ENCODE measurements at regions not wholly inside any gene's neighbourhood (a gene's known extent, or its start where the extent isn't known, plus 50 kb on each side); places are given as distances from the start of the nearest gene placed in this dataset.

DNA sequence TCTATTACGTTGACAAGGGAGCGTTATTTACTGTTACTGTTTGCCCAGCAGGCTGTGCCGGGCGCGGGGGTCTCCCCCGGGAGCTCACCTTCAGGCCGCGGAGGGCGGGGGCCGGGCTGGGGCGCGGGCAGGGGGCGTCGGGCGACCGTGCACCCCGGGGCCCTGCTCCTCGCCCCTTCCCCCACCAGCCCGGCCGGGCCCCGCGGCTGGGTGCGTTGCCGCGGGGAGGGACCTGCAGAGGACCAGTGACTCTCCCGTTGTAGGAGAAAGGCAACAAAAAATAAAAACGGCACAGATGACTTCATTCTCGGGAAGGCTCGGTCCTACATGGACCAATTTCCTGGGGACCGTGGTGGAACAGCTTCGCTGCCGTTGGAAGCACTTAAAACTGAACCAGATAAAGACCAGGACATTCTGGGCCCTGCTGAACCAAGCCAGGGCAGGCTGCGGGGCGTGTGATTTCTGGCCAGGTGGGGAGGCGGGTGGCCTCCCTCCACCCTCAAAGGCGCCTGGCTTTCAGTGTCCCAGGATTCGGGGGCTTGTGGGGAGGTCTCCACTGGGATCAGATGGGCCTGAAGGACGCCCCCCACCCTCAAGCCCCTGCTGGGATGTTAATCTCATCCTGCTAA lies 57.4 kb downstream of the IGLL1 start:
- DNase-seq (ENCODE audit: low read depth in 2 of 3, low spot score in 2 of 3) = peak in 2 of 3 donors; percentile 25 to 44

DNA sequence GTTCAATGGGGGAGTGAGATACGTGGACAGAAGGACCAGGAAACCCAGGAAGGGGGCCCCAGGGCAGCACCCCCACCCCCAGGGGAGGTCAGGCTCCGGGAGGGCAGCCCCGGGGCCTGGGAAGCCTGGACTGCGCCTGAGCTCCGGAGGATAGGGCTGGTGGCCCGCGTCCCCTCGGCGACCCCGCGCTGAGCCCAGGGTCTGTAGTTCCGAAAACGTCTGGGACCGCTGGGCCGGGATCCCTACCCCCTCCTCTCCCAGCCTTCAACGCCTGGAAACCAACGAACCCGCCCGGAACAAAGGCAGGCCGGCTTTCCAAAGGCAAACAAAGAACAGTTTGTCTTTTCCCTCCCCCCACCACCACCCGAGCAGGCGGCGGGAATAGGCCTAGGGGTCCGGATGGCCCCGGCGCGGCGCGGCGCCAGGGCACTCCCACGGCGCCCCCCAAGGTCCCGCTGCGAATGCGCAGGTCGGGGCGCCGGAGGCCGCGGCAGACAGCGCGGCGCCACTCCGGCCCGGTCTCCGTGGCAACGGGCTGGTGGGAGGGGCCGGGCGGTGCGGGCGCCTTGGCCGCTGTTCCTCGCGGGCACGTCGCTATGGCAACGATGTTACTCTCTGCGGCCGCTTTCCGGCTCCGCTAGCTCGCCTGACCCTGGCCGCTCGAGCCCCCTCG lies 58.5 kb downstream of the IGLL1 start:
- peak; percentile 32 to 94 (median 93) for DNase-seq (ENCODE audit: low read depth in 2 of 3, low spot score in 2 of 3)

DNA sequence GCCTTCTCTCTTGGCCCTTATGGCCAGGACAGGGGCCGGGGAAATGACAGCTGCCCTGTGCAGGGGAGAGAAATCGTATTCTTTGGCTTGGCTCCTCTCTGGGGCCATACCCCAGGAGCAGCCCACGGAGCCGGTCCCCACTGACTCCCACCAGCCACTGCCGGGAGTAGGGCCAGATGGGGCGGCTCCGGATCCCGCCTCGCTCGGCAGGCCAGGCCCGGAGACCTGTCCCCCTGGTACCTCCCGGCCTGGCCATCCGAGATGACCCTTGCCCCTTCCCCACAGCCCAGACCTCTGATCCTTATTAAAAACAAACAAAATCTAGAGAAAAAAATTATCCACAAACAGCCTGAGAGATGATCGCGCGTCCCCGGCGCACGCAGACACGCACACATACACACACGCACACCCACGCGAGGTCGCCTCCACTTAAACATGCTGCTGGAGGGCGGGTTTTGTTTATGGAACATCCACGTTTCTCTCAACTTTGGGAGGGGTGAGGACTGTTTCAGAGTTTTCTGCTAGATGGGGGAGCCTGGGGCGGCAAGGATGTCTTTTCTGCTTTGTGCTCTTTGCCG lies 59.1 kb downstream of the IGLL1 start:
- DNase-seq (ENCODE audit: low read depth in 2 of 3, low spot score in 2 of 3) = peak in 2 of 3 donors; percentile 19 to 37

DNA sequence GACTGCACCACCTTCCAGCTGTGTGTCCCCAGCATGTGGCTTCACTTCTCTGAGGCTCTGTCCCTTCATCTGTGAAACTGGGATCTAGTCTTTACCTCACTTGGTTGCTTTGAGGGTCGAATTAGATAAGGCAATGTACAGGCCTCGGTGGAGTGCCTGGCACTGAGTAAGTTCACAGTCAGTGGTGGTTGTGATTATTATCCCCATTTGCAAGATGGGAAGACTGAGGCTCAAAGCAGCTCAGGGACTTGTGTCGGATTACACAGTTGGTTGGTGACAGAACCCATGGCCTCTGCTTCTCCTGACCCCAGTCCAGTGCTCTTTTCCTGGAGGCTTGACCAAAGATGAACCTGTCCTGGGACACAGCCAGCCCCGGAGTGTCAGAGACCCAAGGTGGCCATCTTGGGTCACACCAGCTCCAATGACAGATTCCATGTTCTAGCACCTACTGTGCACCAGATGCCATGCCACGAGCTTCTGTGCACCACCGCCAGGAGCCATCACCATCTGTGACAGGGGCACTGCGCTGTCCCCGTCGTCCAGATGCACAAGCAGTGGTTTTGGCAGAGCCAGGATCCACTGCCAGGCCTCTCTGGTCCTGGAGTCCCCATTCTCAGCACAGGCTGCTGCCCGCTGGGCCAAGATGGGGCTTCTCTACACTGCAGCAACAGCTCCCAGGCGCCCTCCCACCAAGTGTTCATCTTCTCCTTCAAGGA lies 60.5 kb downstream of the IGLL1 start:
- DNase-seq (ENCODE audit: low read depth in 2 of 3, low spot score in 2 of 3) = no peak

DNA sequence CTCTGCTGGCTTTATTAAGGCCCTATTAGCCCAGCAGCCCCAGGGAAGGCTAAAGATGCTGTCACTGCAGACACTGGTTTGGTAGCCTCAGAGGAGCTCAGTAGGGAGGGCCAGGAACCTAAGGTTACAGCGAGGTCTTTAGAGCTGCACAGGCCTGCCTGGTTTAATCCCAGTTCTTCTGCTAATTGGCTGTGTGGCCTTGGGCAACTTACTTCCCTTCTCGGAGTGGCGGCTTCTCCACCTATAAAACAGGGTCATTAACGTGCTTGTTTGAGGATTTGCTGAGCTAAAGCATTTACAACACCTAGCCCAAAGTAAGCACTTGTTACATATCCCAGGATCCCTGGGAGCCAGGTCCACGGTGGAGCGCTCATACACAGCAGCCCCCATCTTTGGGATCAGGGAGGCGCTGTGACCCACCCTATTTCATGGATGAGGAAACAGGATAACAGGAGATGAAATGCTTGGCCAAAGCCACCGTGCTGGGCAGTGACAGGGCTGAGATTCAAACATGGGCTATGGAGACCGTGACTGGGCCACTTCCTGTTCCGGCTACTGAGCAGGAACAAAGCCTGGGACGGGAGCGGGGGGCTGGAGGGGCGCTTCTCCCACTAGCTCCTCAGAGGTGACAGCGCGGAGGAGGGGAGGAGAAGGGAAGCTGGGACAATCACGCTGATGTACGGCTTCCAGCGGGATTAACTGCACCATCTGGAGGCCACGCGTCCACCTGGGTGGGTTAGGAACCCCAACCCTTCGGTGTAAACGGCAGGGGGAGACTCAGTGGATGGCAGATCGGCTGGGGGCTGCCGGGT lies 61.5 kb downstream of the IGLL1 start:
- DNase-seq (ENCODE audit: low read depth in 2 of 3, low spot score in 2 of 3) = no peak

DNA sequence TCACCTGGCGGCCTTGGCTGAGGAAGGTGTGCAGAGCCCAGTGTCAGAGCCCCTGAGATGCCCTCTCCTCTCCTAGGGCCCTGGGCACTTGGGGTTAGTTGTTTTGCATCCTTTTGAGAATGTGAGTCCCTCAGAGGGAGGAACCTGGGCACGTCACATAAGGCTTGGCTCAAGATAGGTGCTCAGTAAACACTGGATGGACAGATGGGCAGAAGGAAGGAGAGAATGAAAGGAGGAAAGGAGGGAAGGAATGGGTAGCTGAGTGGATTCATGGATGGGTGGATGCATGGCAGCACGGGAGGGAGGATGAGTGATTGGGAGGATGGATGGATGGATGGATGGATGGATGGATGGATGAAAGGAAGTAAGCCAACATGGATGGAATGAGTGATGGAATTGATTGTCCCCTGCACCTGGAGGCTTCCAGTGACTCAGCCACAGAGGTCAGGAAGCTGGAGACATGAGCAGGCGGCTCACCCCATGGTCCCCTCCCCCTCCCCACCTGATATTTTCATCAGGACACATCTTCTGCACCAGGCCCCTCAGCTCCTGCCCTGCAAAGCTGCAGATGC lies 62.2 kb downstream of the IGLL1 start:
- DNase-seq (ENCODE audit: low read depth in 2 of 3, low spot score in 2 of 3) = no peak

DNA sequence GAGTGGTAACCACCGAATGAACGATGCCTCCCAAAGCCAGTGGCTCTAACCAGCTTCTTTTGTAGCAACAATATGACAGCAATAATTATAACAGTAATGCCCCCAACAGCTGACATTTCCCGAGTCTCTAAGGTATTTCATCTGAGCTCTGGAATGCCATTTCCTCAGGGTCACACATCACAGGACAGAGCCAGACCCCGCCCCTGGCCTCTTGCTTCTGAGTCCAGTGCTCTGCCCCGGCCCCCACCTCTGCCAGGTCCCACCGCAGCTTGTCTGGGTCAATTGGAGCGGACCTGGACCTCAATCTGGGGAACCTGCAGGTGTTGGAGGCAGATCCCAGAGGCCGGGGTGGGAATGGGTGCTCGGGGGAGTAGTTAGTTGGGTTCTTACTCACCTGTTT lies 63.8 kb downstream of the IGLL1 start:
- no peak for DNase-seq (ENCODE audit: low read depth in 2 of 3, low spot score in 2 of 3)

DNA sequence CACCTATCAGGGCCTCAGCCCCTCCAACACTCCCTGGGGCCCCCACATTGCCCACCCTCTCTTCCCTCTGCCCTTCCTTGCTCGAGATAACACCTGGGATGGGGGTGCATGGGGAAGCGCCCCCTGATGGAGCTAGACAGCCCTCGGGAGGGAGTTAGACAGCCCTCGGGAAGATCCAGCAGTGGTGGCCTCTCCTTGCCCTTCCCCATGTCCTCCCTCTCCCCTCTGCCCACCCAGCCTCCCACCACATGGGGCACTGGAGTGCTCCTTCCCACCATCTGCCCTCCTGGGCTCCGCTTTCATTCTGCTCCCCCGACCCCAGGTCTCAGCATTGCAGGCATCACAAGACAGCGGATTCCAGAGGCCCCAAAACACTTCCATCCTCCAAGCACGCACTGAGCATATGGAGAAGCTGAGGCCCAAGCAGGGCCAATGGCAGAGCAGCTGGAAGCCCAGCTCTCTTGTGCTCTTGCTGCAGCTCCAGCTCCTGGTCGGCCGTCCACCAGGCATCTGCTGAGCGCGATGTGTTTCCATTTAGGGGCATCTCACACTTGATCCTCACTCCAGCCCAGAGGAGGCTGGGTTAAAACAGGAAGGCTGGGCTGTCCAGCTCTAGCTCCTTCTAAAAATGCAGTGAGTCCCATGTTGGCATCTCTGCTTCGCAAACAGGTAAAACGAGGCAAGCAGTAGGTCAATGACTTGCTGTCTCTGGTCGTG lies 65.6 kb downstream of the IGLL1 start:
- no peak for DNase-seq (ENCODE audit: low read depth in 2 of 3, low spot score in 2 of 3)

DNA sequence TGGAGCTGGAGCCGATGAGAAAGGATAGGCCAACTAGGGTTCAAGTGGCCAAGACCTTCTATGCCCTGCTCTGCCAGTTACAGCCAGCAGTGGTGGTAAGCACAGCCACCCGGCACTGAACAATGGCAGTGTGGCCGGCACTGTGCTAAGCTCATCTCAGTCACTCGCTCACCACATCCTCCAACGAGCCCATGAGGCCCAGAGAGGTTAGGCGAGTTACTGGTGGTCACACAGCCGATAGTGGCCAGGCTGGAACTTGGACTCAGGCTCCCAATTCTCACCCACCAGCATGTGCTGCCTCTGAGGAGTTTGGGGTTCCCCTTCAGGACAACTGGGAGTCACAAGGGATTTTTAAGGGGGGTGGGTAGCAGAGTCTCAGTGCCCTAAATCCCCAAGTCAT lies 66.4 kb downstream of the IGLL1 start:
- no peak for DNase-seq (ENCODE audit: low read depth in 2 of 3, low spot score in 2 of 3)

DNA sequence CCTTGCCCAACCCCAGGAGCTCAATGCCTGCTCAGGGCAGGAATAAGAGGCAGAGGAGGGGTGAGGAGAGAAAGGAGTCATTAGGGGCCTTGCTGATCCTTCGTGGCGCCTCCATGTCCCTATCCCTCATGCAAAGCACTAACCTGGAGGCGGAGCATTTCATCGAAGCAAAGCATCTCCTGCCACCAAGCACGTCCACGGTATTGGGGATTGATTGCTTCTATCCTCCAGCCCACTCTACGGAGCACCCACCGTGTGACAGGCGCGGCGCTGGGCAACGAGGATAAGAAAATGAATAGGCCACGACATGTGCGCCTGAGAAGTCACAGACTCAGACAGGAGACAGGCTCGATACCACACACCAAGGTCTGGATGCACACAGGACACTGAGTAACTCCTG lies 67.0 kb downstream of the IGLL1 start:
- DNase-seq (ENCODE audit: low read depth in 2 of 3, low spot score in 2 of 3) = no peak

DNA sequence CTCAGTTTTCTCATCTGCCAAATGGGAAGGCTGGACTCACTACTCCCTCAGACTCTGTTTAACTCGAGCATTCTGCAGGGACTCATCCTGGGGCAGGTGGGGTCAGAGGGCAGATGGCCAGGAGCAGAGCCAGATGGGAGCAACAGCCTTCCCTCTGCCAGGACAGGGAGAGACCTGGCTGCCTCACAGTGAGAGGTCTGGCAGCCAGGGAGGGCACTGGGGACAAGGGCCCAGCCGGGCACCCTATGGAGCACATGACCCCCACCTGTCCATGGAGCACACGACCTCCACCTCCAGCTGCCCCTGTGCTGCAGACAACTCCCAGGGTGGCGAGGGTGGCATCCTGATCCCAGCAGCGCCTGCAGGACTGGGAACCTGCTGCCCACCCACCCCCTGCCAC lies 67.4 kb downstream of the IGLL1 start:
- no peak for DNase-seq (ENCODE audit: low read depth in 2 of 3, low spot score in 2 of 3)

DNA sequence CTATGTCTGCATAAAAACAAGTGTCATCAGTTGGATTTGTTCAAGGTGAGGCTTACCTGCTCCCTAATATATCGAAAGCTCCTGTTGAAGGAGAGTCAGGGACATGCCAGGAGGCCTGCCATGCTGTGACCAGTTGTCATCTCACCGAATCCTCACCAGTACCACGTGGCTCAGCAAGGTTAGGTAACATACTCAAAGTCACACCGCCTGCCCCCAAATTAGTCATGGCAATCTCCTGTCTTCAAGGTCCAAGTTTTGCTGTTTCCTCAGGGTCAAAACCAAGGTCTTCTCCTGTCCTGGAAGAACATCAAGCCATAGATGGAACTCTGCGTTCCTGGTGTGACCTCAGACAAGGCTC lies 67.8 kb downstream of the IGLL1 start:
- DNase-seq (ENCODE audit: low read depth in 2 of 3, low spot score in 2 of 3) = no peak

DNA sequence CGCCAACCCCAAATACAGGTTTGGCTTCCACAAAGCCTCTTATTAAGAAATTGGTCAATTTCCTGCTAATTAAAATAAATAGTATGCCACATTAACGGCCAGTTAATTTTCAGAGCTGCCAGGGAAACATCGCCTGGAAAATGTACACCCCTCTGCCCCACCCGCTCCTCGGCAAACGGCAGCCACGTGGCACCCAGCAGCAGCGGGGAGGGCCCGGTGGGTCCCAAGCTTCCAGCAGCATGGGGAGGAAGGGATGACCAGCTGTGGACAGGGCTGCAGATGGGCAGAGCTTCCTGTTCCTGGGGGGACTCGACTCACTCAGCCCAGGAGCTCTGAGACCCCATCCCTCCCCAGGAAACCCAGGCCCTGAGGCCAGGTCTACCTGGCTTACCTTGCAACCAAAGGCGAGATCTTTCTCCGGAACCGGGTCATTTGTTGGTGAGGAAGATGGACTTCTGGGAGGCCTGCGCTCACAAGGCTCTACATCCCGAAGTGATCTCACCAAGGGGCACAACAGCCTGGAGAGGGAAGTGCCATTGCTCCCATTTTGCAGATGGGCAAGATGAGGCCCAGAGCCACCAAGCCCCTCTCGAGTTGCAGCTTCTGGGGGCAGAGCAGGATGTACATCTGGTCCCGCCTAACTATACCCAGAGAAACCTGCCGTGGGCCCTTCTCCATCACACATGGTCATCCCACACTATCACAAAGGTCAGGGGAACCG lies 68.3 kb downstream of the IGLL1 start:
- no peak for DNase-seq (ENCODE audit: low read depth in 2 of 3, low spot score in 2 of 3)

DNA sequence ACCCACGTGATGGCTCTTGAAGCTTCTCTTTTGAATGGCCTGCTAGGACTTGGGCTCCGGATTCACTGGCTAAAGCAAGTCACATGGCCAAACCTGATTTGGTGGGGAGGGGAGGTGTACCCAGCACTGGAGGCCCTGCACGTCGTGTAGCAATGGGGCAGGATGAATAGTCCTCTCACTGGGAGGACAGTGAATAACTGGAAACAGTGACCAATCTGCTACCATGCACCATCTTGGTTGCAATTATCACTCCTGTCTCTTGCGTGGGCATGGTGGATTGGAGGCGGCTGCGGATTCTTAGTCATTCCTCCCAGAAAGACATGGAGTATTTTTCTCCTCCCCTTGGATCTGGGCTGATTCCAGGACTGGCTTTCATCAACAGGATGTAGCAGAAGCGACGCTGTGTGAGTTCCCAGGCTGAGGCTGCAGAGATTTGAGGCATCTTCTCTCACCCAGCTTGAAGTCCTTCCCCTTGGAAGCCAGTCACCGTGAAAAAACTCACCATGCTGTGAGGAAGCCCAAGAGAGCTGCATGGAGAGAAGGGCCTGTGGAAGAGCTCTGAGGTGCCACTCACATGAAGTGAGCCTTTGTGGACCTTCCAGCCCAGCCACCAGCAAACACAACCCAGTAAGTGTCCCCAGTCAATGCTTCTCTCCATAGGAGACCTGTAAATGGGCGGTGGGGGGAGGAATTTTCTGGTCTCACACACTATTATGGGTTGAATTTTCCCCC lies 70.4 kb downstream of the IGLL1 start:
- no peak for DNase-seq (ENCODE audit: low read depth in 2 of 3, low spot score in 2 of 3)

DNA sequence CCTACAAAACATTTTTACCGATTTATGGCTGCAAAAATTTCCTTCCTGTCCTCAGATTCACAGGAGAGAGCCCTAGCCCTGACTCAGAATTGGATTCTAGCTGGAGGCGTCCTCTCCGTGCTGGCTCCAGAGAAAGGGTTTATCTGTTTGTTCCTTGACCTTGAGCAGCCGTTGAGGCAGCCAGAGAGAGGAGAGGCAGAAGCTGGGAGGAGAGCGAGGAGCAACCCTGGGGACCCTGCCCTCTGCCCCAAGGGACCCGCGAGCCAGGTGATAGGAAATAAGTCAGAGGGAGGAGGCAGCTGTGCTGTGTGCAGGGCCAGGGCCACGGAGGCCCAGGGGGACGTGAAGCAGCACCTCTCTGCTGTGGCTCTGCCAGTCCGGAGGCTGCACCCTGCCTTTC lies 75.6 kb downstream of the IGLL1 start:
- no peak for DNase-seq (ENCODE audit: low read depth in 2 of 3, low spot score in 2 of 3)

DNA sequence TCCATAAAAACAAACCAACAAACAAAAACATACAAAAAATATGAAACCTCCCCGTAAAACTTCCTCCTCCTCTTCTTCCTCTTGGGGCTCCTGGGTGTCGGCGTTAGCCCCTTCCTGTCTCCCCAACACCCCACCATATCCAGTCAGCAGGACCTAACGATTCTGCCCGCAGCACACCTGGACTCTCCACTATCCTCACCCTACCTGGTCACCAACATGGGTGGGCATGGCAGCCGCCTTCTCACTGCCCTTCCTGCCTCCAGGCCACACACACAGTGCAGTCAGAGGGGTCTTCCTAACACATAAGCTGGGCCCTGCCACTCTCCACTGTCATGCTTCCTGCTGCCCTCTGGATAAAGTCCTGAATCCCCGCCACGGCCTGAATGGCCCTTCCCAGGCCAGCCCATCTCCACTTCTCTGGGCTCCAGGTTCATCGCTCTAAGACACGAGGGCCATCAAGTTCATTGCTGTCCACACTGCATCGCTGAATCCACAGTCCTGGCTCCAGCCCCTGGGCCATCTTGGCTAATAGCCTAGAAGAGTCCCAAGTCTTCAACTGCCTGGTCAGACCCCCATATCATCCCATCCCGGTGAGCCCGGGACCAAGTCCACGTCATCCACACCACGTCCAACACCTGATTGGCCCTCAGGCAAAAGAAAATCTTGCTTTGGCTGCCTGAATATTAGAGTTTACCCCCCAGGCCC lies 76.2 kb downstream of the IGLL1 start:
- no peak for DNase-seq (ENCODE audit: low read depth in 2 of 3, low spot score in 2 of 3)

DNA sequence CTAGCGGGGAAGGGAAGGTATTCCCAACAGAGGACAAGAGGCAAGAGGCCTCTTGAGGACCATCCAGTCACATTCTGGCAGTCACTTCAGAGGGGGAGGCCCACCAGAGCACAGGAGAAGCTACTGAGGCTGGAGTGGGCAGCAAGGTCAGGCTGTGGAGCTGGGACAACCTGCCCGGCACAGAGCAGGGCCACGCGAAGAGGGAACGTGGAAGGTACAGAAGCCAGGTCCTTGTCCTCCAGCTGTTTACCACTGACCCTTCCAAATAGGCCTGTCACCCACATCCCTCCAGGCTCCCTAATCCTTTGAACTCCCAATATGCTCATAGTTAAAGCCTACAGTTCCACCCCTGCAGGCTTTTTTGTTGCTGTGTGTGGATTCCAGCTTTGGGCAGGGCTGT lies 76.9 kb downstream of the IGLL1 start:
- no peak for DNase-seq (ENCODE audit: low read depth in 2 of 3, low spot score in 2 of 3)

DNA sequence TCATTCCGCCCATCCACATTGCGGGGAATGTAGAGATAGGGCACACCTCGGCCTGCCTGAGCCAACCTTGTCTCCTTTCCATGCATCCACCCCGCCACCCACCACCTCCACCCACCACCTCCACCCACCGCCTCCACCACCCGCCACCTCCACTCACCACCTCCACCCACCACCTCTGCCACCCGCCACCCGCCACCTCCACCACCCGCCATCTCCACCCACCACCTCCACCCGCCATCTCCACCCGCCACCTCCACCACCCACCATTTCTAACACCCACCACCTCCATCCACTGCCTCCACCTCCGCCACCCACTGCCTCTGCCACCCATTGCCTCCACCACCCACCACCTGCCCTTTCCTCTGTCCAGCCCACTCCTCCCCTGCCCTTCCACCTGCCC lies 78.4 kb downstream of the IGLL1 start:
- DNase-seq (ENCODE audit: low read depth in 2 of 3, low spot score in 2 of 3) = no peak

All from hematopoietic multipotent progenitor cell (in vitro differentiated cells).